Liver (tissue), 8 donors: ENCODE measurements at regions not wholly inside any gene's neighbourhood (a gene's known extent, or its start where the extent isn't known, plus 50 kb on each side); places are given as distances from the start of the nearest gene placed in this dataset.

Source experiments
- DNase-seq: peaks from one replicate; pipeline ENCODE4 v3.0.0-alpha.2; 2017; ENCODE audit warnings: low spot score
- H3K27ac ChIP-seq, 2 donors: one replicate each; pipeline ENCODE4 v1.7.0; 2013; ENCODE audit warnings: inconsistent platforms in 2 of 2, low read length in 2 of 2, control low read depth in 1 of 2, low read depth in 1 of 2, mild to moderate bottlenecking in 1 of 2
- H3K27me3 ChIP-seq, 4 donors: one replicate each; pipeline versions ENCODE4 v1.6.1 to v1.7.0; 2013; ENCODE audit warnings: low read length in 3 of 4, inconsistent platforms in 1 of 4, mild to moderate bottlenecking in 1 of 4, moderate library complexity in 1 of 4; ENCODE audit not compliant: control insufficient read depth in 4 of 4, insufficient read depth in 4 of 4
- H3K36me3 ChIP-seq, 4 donors: one replicate each; pipeline versions ENCODE4 v1.6.1 to v1.7.0; 2013; ENCODE audit warnings: low read length in 3 of 4, mild to moderate bottlenecking in 3 of 4, low read depth in 1 of 4, moderate library complexity in 1 of 4; ENCODE audit not compliant: control insufficient read depth in 4 of 4, insufficient read depth in 3 of 4
- H3K4me1 ChIP-seq, 4 donors: one replicate each; pipeline versions ENCODE4 v1.6.1 to v1.7.0; 2013; ENCODE audit warnings: low read length in 3 of 4, mild to moderate bottlenecking in 3 of 4, moderate library complexity in 1 of 4; ENCODE audit not compliant: control insufficient read depth in 4 of 4, insufficient read depth in 4 of 4
- H3K4me3 ChIP-seq, 3 donors: one replicate each; pipeline versions ENCODE4 v1.6.1 to v1.7.0; 2013; ENCODE audit warnings: low read length in 3 of 3, control low read depth in 1 of 3, low read depth in 1 of 3, mild to moderate bottlenecking in 1 of 3
- H3K9ac ChIP-seq, 2 donors: one replicate each; pipeline ENCODE4 v1.7.0; 2013; ENCODE audit warnings: low read length in 2 of 2, mild to moderate bottlenecking in 2 of 2, moderate library complexity in 2 of 2, control low read depth in 1 of 2, low read depth in 1 of 2
- H3K9me3 ChIP-seq, 4 donors: one replicate each; pipeline versions ENCODE4 v1.6.1 to v1.7.0; 2013; ENCODE audit warnings: low read length in 3 of 4; ENCODE audit not compliant: control insufficient read depth in 4 of 4
- ATF3 ChIP-seq: IDR thresholded peaks from 2 replicates; pipeline ENCODE4 v1.6.1; 2016; ENCODE audit warnings: antibody characterized with exemption
- CTCF ChIP-seq: fragments of 150-350 bp; IDR thresholded peaks from 2 replicates; pipeline ENCODE4 v1.5.1; 2017; ENCODE audit warnings: improper control_type of control experiment, low read depth, low read length; ENCODE audit not compliant: missing input control
- EGR1 ChIP-seq, 2 donors: IDR thresholded peaks; 2 replicates each; pipeline ENCODE4 v1.6.1; 2016 to 2018; ENCODE audit warnings: antibody characterized with exemption in 2 of 2, low read depth in 2 of 2
- FOXA1 ChIP-seq: IDR thresholded peaks from 2 replicates; pipeline ENCODE4 v1.6.1; 2016; ENCODE audit warnings: antibody characterized with exemption
- GABPA ChIP-seq, 2 donors: IDR thresholded peaks in 1 of 2; conservative IDR thresholded peaks in 1 of 2; 2 replicates each; pipeline ENCODE4 v1.6.1; 2016; ENCODE audit warnings: antibody characterized with exemption in 2 of 2, mild to moderate bottlenecking in 1 of 2, moderate library complexity in 1 of 2
- HNF4G ChIP-seq: IDR thresholded peaks from 2 replicates; pipeline ENCODE4 v1.6.1; 2016; ENCODE audit warnings: antibody characterized with exemption
- MAX ChIP-seq: IDR thresholded peaks from 2 replicates; pipeline ENCODE4 v1.6.1; 2016; ENCODE audit warnings: antibody characterized with exemption
- NR2F2 ChIP-seq: IDR thresholded peaks from 2 replicates; pipeline ENCODE4 v1.6.1; 2016; ENCODE audit warnings: antibody characterized with exemption
- RAD21 ChIP-seq, 2 donors: IDR thresholded peaks; 2 replicates each; pipeline ENCODE4 v1.6.1; 2016; ENCODE audit warnings: antibody characterized with exemption in 2 of 2, mild to moderate bottlenecking in 2 of 2
- REST ChIP-seq: IDR thresholded peaks from 2 replicates; pipeline ENCODE4 v1.6.1; 2016; ENCODE audit warnings: antibody characterized with exemption, mild to moderate bottlenecking
- RXRA ChIP-seq, 2 donors: IDR thresholded peaks; 2 replicates each; pipeline ENCODE4 v1.6.1; 2017 to 2018; ENCODE audit warnings: antibody characterized with exemption in 2 of 2, mild to moderate bottlenecking in 1 of 2
- TAF1 ChIP-seq: conservative IDR thresholded peaks from 2 replicates; pipeline ENCODE4 v1.6.1; 2016; ENCODE audit warnings: antibody characterized with exemption, mild to moderate bottlenecking
- ZBTB33 ChIP-seq: IDR thresholded peaks from 2 replicates; pipeline ENCODE4 v1.6.1; 2016; ENCODE audit warnings: antibody characterized with exemption
- WGBS: extraction: QIAGEN DNeasy Blood & Tissue Kit; methylation state at CpG from one replicate; pipeline ENCODE4 v1.1.7; 2013; 5-methylcytosine and 5-hydroxymethylcytosine counted together
- donor health status: healthy.
- donor health status: healthy.
- donor health status: healthy.
- donor health status: healthy.
- donor health status: healthy.

DNA sequence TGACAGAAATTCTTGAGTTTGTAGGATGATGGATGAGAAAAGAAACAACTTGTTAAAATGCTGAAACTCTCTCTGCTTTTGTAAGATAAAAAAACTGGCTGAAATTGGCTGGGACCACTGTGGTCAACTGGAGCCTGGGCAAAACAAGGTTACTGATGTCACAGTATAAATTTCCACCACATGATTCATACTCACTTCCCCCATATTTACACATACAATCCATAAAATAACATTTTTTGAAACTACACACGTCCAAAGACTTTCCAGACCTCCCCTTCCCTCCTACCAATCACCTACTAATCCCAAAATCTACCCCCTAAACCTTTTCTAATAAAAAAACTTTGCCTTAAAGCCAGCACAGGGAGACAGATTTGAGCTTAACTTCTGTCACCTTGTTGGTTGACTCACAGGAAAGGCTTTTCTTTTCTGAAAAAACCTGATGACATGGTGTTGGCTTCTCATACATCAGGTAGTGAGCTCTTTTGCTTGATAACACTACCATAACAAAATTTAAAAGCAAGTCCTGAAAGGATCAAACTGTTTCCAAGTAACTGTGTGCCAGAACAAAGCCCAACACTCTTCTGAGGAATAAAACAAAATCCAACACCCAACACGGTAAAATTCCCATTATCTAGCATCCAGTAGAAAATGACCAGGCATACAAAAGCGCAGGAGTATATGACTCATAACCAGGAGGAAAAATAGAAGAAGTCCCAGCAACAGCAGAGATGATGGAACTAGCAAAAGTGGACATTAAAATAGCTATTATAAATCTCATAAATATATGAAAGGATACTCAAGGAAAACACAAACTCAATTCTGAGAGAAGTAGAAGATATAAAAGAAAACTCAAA is 87.3 kb upstream of the SNRK start:
- 94% methylated on average over 3 of the region's 3 CpGs for whole genome bisulfite sequencing
- no peak overlapping the region for H3K27ac ChIP-seq

More for the DNA sequence above, 87.3 kb upstream of the SNRK start:
- no peak for DNase-seq
- Histone ChIP-seq H3K27me3 (no peaks in the 10 kb centered on the region), H3K9ac (no peak overlapping the region), H3K36me3 (no peaks in the 10 kb centered on the region), H3K4me1 (no peaks in the 10 kb centered on the region), H3K4me3 (no peak overlapping the region), H3K9me3 (no peaks in the 10 kb centered on the region)
- TF ChIP-seq GABPA (IDR thresholded peaks at IDR 0.05 in 1 of 2, conservative IDR thresholded peaks at IDR 0.05 in 1 of 2), result no peak
- no peak for TF ChIP-seq TAF1
- no peak for TF ChIP-seq ZBTB33
- TF ChIP-seq NR2F2, result no peak
- TF ChIP-seq RXRA (IDR thresholded peaks at IDR 0.05), result no peak
- TF ChIP-seq EGR1 (IDR thresholded peaks at IDR 0.05; ENCODE audit: low read depth in 2 of 2), result no peak
- no peak for TF ChIP-seq FOXA1
- no peak for TF ChIP-seq CTCF
- TF ChIP-seq HNF4G, result no peak
- TF ChIP-seq MAX, result no peak
- no peak for TF ChIP-seq ATF3
- no peak for TF ChIP-seq RAD21 (IDR thresholded peaks at IDR 0.05)
- TF ChIP-seq REST, result no peak
